ENCODE measurements at regions not wholly inside any gene's neighbourhood (a gene's known extent, or its start where the extent isn't known, plus 50 kb on each side); places are given as distances from the start of the nearest gene placed in this dataset.
"Not testable (repeated sequence)": the region's sequence is repeated elsewhere in the genome, so short reads cannot be mapped to it uniquely, and the experiment has no call there.

GRCh38 chr3:65303431-65303830 lies 615.6 kb upstream of the ADAMTS9 start:
- no peak for DNase-seq

GRCh38 chr3:65291448-65292125 lies 603.8 kb upstream of the ADAMTS9 start:
- no peak for DNase-seq

- no peak for DNase-seq
Observed at GRCh38 chr3:65288776-65289175, 601.0 kb upstream of the ADAMTS9 start.

- DNase-seq: no peak
Observed at GRCh38 chr3:65285956-65286355, 598.2 kb upstream of the ADAMTS9 start.

GRCh38 chr3:65284961-65285360 lies 597.2 kb upstream of the ADAMTS9 start:
- no peak for DNase-seq

GRCh38 chr3:65284546-65284945 lies 596.7 kb upstream of the ADAMTS9 start:
- no peak for DNase-seq

- DNase-seq: no peak
Observed at GRCh38 chr3:65279225-65279782, 591.5 kb upstream of the ADAMTS9 start.

GRCh38 chr3:65277798-65278197 lies 590.0 kb upstream of the ADAMTS9 start:
- no peak for DNase-seq

GRCh38 chr3:65276551-65276950 lies 588.8 kb upstream of the ADAMTS9 start:
- DNase-seq: no peak

GRCh38 chr3:65268426-65268825 lies 580.6 kb upstream of the ADAMTS9 start:
- DNase-seq: no peak

- no peak for DNase-seq
Observed at GRCh38 chr3:65265942-65266590, 578.3 kb upstream of the ADAMTS9 start.

- no peak for DNase-seq
Observed at GRCh38 chr3:65265511-65265910, 577.7 kb upstream of the ADAMTS9 start.

GRCh38 chr3:65262548-65262947 lies 574.7 kb upstream of the ADAMTS9 start:
- DNase-seq: no peak

- no peak for DNase-seq
Observed at GRCh38 chr3:65259946-65260345, 572.1 kb upstream of the ADAMTS9 start.

- not testable (repeated sequence) for DNase-seq
Observed at GRCh38 chr3:65252914-65253313, 565.1 kb upstream of the ADAMTS9 start.

- no peak for DNase-seq
Observed at GRCh38 chr3:65252266-65252665, 564.5 kb upstream of the ADAMTS9 start.

GRCh38 chr3:65251375-65251774 lies 563.6 kb upstream of the ADAMTS9 start:
- DNase-seq: no peak

GRCh38 chr3:65246561-65246960 lies 558.8 kb upstream of the ADAMTS9 start:
- no peak for DNase-seq

GRCh38 chr3:65245133-65246063 lies 557.6 kb upstream of the ADAMTS9 start:
- DNase-seq: no peak

GRCh38 chr3:65240366-65240765 lies 552.6 kb upstream of the ADAMTS9 start:
- DNase-seq: no peak

- no peak for DNase-seq
Observed at GRCh38 chr3:65238652-65239051, 550.9 kb upstream of the ADAMTS9 start.

GRCh38 chr3:65234499-65234898 lies 546.7 kb upstream of the ADAMTS9 start:
- DNase-seq: no peak

- no peak for DNase-seq
Observed at GRCh38 chr3:65233561-65233960, 545.8 kb upstream of the ADAMTS9 start.
